Heart right ventricle (tissue), 16 donors: ENCODE measurements at regions not wholly inside any gene's neighbourhood (a gene's known extent, or its start where the extent isn't known, plus 50 kb on each side); places are given as distances from the start of the nearest gene placed in this dataset.
"Not testable (repeated sequence)": the region's sequence is repeated elsewhere in the genome, so short reads cannot be mapped to it uniquely, and the experiment has no call there.

Experiments used
- ATAC-seq, 8 donors: fragments of 200-7000 bp; cut with Tn5 transposase; one replicate each; pipeline ENCODE4 v1.9.1; 2020; ENCODE audit warnings: mild to moderate bottlenecking in 8 of 8, moderate library complexity in 8 of 8, moderate number of reproducible peaks in 1 of 8
- DNase-seq, 2 donors: peaks; one replicate each; pipeline ENCODE4 v3.0.0-alpha.2; 2020
- H3K27ac ChIP-seq, 10 donors: fragments of 200-600 bp; sonication (generic) in 2 of 10; one replicate each; pipeline versions ENCODE4 v1.5.0 to v1.8.0; 2020 to 2022; ENCODE audit warnings: mild to moderate bottlenecking in 3 of 10
- H3K27me3 ChIP-seq, 7 donors: fragments of 200-600 bp; one replicate each; pipeline ENCODE4 v1.8.0; 2021 to 2022; ENCODE audit warnings: mild to moderate bottlenecking in 2 of 7
- H3K36me3 ChIP-seq, 9 donors: fragments of 200-600 bp; sonication (generic) in 1 of 9; one replicate each; pipeline versions ENCODE4 v1.5.0 to v1.8.0; 2020 to 2022; ENCODE audit warnings: mild to moderate bottlenecking in 2 of 9
- H3K4me1 ChIP-seq, 9 donors: fragments of 200-600 bp; sonication (generic) in 1 of 9; one replicate each; pipeline versions ENCODE4 v1.5.0 to v1.8.0; 2020 to 2022; ENCODE audit warnings: mild to moderate bottlenecking in 4 of 9
- H3K4me3 ChIP-seq, 10 donors: fragments of 200-600 bp; sonication (generic) in 2 of 10; one replicate each; pipeline versions ENCODE4 v1.5.0 to v1.8.0; 2020 to 2022; ENCODE audit warnings: mild to moderate bottlenecking in 7 of 10, moderate library complexity in 2 of 10
- H3K9me3 ChIP-seq, 11 donors: fragments of 200-600 bp in 10 of 11; sonication (generic) in 2 of 11; one replicate each; pipeline versions ENCODE4 v1.5.0 to v1.8.0; 2013 to 2022; ENCODE audit warnings: mild to moderate bottlenecking in 2 of 11, control low read depth in 1 of 11, moderate library complexity in 1 of 11
- CTCF ChIP-seq, 9 donors: fragments of 200-600 bp; sonication (generic) in 2 of 9; IDR thresholded peaks; one replicate each; pipeline versions ENCODE4 v1.5.0 to v1.8.0; 2021 to 2022; ENCODE audit warnings: antibody characterized with exemption in 9 of 9, mild to moderate bottlenecking in 5 of 9, moderate library complexity in 1 of 9
- WGBS, 2 donors: extraction: QIAGEN DNeasy Blood & Tissue Kit; methylation state at CpG; one replicate each; pipeline ENCODE4 v1.1.7; 2013; ENCODE audit warnings: inconsistent platforms in 1 of 2; 5-methylcytosine and 5-hydroxymethylcytosine counted together
- intact Hi-C, 10 donors: fragments of 100-400 bp; cut with DNase I; formaldehyde crosslinking; loops; one replicate each; pipeline versions ENCODE4 v1.11.1 to v1.14.2; 2022
- donor health status: Arrhythmogenic right ventricular cardiomyopathy.
- donor health status: ischemic (EF 13 %, LVEDD 7.1; RV severe dilation, severe dysfunction).
- donor health status: healthy with polysubstance abuse.
- donor health status: DM: no; HTN: yes; CAD: no.
- donor health status: DM: no; HTN: no; CAD: no.
- donor health status: ischemic (EF 25% LVEDD 6.9; RV normal size, moderate dysfunction).
- donor health status: ischemic (EF 25% LVEDD 5.7; RV mildly dilated, moderate dysfunction).
- donor health status: healthy.
- donor health status: DM: yes; HTN: yes; CAD: no.
- donor health status: Ischemic cardiomyopathy.
- donor health status: ischemic (EF 35%, LVEDD 5.7; RV mildly dilated, moderate dysfunction).
- donor health status: nonischemic (EF 11% LVEDD 7.7; RV severe dilation, severe dysfunction).
- donor health status: DM: yes; HTN: yes; CAD: no.
- donor health status: PGD.
- donor health status: ischemic (EF 29% LVEDD 5.4; RV normal size, mild dysfunction).
- donor health status: nonischemic (EF 23%, LVEDD 6.1; RV moderate dilation, normal function).

- DNase-seq (no peak), ATAC-seq (no peak)
- Histone ChIP-seq H3K36me3 (no peaks in the 10 kb centered on the region), H3K27ac (no peak overlapping the region), H3K9me3 (no peaks in the 10 kb centered on the region), H3K27me3 (peaks cover 0 to 7% (median 0%) of the 10 kb centered on the region in 7 donors), H3K4me3 (no peak overlapping the region), H3K4me1 (no peaks in the 10 kb centered on the region)
- 71 to 78% methylated on average over 5 of the region's 5 CpGs for WGBS, 2 donors
- TF ChIP-seq CTCF (IDR thresholded peaks at IDR 0.05), result no peak
- intact Hi-C loops, result no loop called here
These were observed 285.1 kb upstream of the TMEM132C start for GRCh38 chr12:127981875-127982274.

DNA sequence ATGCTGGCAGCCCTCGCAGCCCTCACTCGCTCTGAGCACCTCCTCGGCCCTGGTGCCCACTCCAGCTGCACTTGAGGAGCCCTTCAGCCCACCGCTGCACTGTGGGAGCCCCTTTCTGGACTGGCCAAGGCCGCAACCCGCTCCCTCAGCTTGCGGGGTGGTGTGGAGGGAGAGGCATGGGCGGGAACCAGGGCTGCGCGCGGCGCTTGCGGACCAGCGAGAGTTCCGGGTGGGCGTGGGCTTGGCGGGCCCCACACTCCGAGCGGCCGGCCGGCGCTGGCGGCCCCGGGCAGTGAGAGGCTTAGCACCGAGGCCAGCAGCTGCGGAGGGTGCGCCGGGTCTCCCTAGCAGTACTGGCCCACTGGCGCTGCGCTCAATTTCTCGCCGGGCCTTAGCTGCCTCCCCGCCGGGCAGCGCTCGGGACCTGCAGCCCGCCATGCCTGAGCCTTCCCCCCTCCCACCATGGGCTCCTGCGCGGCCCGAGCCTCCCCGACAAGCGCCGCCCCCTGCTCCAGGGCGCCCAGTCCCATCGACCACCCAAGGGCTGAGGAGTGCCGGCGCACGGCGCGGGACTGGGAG lies 283.7 kb upstream of the TMEM132C start:
- H3K36me3 ChIP-seq, H3K27ac ChIP-seq, ATAC-seq, DNase-seq, H3K4me1 ChIP-seq, H3K27me3 ChIP-seq, H3K4me3 ChIP-seq, intact Hi-C loops, H3K9me3 ChIP-seq: not testable (repeated sequence)
- 94% methylated on average over 46 to 50 of the region's 50 CpGs for WGBS, 2 donors

DNA sequence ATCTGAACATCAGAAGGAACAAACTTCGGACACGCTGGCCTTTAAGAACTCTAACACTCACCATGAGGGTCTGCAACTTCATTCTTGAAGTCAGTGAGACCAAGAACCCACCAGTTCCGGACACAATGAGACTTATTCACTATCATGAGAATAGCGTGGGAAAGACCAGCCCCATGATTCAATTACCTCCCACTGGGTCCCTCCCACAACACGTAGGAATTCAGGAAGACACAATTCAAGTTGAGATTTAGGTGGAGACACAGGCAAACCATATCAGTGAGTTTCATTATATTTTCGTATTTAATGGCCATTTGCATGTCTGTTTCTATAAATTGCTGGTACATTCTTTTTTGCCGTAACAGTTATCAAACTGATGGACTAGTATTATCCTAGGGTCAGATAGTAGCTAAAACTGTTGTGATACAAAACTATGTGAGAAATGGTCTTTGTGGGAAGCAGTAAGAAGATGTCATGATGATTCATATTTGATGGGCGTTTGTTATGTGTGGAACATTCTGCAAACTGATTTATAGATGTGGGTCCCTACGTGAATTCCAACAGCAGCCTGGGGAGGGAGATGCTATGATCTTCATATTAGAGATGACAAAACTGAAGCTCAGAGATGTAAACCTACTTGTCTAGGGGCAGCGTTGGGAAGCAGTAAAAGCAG lies 282.4 kb upstream of the TMEM132C start:
- WGBS, 2 donors, result 78 to 82% methylated on average over 10 of the region's 10 CpGs
- H3K36me3 ChIP-seq, result no peaks in the 10 kb centered on the region
- DNase-seq (no peak), ATAC-seq (no peak)
- intact Hi-C loops, result no loop called here
- no peak for TF ChIP-seq CTCF (IDR thresholded peaks at IDR 0.05)
- H3K9me3 ChIP-seq, result no peaks in the 10 kb centered on the region
- H3K27me3 ChIP-seq, result peaks cover 0 to 4% (median 0%) of the 10 kb centered on the region in 7 donors
- no peaks in the 10 kb centered on the region for H3K4me1 ChIP-seq
- H3K27ac ChIP-seq, result no peak overlapping the region
- H3K4me3 ChIP-seq, result no peak overlapping the region

DNA sequence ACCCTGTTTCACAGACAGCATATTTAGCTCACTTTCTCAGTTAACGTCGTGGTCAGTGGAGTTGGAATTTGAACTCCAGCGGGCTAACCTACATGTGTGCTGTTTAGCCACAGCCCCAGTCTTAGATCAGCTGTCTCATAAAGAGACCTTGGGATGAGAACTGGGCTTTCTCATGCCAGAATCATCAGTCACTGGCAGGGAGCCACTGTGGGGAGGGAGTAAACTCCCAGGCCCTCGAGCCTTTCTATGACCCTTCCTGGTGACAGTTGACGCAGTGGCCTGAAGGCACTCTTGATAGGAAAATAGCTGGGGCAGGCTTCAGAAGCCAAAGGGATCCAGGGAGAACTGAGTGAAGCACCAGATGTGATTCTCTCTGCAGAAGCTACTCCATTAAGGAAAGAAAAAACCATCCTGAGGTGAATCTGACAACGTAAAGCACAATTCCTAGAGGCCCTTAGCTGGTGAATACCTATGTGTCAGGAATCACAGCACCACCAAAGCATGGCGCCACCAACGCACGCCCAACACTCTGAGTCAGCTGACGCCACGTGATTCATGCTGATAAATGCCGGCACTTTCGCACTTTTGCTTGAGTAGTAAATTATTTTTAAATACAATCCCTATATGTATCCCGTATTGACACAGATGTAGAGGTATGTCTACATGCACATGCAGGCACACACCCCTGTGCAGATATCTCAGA lies 279.6 kb upstream of the TMEM132C start:
- H3K4me1 ChIP-seq, result no peaks in the 10 kb centered on the region
- no peak overlapping the region for H3K4me3 ChIP-seq
- peaks cover 0 to 4% (median 0%) of the 10 kb centered on the region in 7 donors for H3K27me3 ChIP-seq
- no peak for TF ChIP-seq CTCF (IDR thresholded peaks at IDR 0.05)
- intact Hi-C loops, result no loop called here
- 65% methylated on average over 14 of the region's 14 CpGs for WGBS, 2 donors
- ATAC-seq, result no peak
- H3K27ac ChIP-seq, result no peak overlapping the region
- no peaks in the 10 kb centered on the region for H3K36me3 ChIP-seq
- H3K9me3 ChIP-seq, result no peaks in the 10 kb centered on the region
- no peak for DNase-seq

GRCh38 chr12:127991485-127991884 lies 275.5 kb upstream of the TMEM132C start:
- Histone ChIP-seq H3K4me3 (no peak overlapping the region), H3K4me1 (no peaks in the 10 kb centered on the region), H3K27me3 (peaks cover 0 to 10% (median 0%) of the 10 kb centered on the region in 7 donors), H3K9me3 (peaks cover 0 to 5% (median 0%) of the 10 kb centered on the region in 11 donors), H3K27ac (no peak overlapping the region), H3K36me3 (no peaks in the 10 kb centered on the region)
- intact Hi-C loops, result no loop called here
- ATAC-seq (no peak), DNase-seq (no peak)
- 84 to 86% methylated on average over 6 of the region's 6 CpGs for WGBS, 2 donors
- TF ChIP-seq CTCF (IDR thresholded peaks at IDR 0.05), result no peak
